ENCODE measurements at regions not wholly inside any gene's neighbourhood (a gene's known extent, or its start where the extent isn't known, plus 50 kb on each side); places are given as distances from the start of the nearest gene placed in this dataset.

DNA sequence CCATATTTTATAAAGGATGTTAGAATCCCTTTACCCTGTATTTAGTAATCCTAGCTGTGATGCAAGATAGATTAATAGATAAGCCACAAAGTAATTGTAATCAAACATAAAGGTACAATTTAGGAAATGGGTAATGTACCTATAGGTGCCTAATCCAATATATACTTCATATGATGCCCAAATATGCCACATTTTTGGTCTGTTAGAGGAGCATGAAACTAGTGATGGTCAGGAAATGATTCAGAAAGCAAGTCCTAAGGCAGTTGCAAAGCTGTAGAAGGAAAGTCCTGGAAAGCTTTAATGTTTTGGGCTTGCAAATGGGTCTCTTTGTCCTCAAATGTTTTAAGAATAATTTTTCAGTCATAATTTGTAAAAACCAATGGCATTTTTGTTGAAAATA, 76.6 kb upstream of the PTPRK start:
- no peaks in the 10 kb centered on the region for H3K27me3 ChIP-seq (replicated peaks; ENCODE audit: insufficient read depth, low read depth, low read length, poor library complexity)
- no peak overlapping the region for H3K27ac ChIP-seq (ENCODE audit: low read depth, low read length, poor library complexity, severe bottlenecking)
- CTCF ChIA-PET = interaction anchor here (0.6 kb wide), 1 partner anchor 209 kb away, joined by 3 read pairs; no protein-coding TSS in a partner anchor
- no peaks in the 10 kb centered on the region for H3K9me3 ChIP-seq (ENCODE audit: low read depth, low read length, poor library complexity, severe bottlenecking)
- DNase-seq (ENCODE audit: low spot score) = no peak
- H3K4me1 ChIP-seq (ENCODE audit: insufficient read depth, low read length, poor library complexity, severe bottlenecking) = peaks cover 50% of the 10 kb centered on the region
- intact Hi-C loops (cut with micrococcal nuclease; ENCODE audit: unreplicated experiment) = no loop called here
- no TSS peak for BruUV-seq (replicated peaks)
- H3K36me3 ChIP-seq (ENCODE audit: insufficient read depth, low read length, poor library complexity, severe bottlenecking) = no peaks in the 10 kb centered on the region
- POLR2A ChIA-PET (ENCODE audit: low non-redundant PET) = no interaction called here
- no peak overlapping the region for H3K4me3 ChIP-seq (ENCODE audit: low read depth, low read length, poor library complexity, severe bottlenecking)
- TF ChIP-seq CTCF (conservative IDR thresholded peaks at IDR 0.05; ENCODE audit: low read depth, low read length) = no peak
- no peak for TF ChIP-seq EZH2 (IDR thresholded peaks at IDR 0.05; ENCODE audit: borderline replicate concordance, low read depth, low read length, poor library complexity, severe bottlenecking)

- no TSS peak for BruUV-seq (replicated peaks)
- POLR2A ChIA-PET (ENCODE audit: low non-redundant PET) = interaction anchor here (0.6 kb wide), 1 partner anchor 42 kb away, joined by 3 read pairs; no protein-coding TSS in a partner anchor
- intact Hi-C loops (cut with micrococcal nuclease; ENCODE audit: unreplicated experiment) = no loop called here
- Histone ChIP-seq H3K4me1 (ENCODE audit: insufficient read depth, low read length, poor library complexity, severe bottlenecking) (peaks cover 42% of the 10 kb centered on the region), H3K4me3 (ENCODE audit: low read depth, low read length, poor library complexity, severe bottlenecking) (no peak overlapping the region), H3K9me3 (ENCODE audit: low read depth, low read length, poor library complexity, severe bottlenecking) (no peaks in the 10 kb centered on the region), H3K27me3 (replicated peaks; ENCODE audit: insufficient read depth, low read depth, low read length, poor library complexity) (no peaks in the 10 kb centered on the region), H3K36me3 (ENCODE audit: insufficient read depth, low read length, poor library complexity, severe bottlenecking) (no peaks in the 10 kb centered on the region), H3K27ac (ENCODE audit: low read depth, low read length, poor library complexity, severe bottlenecking) (no peak overlapping the region)
- no peak for DNase-seq (ENCODE audit: low spot score)
- CTCF ChIA-PET = no interaction called here
- TF ChIP-seq EZH2 (IDR thresholded peaks at IDR 0.05; ENCODE audit: borderline replicate concordance, low read depth, low read length, poor library complexity, severe bottlenecking) (no peak), CTCF (conservative IDR thresholded peaks at IDR 0.05; ENCODE audit: low read depth, low read length) (no peak)
These were observed 75.1 kb upstream of the PTPRK start for GRCh38 chr6:128595544-128595943.

- POLR2A ChIA-PET (ENCODE audit: low non-redundant PET) = no interaction called here
- Histone ChIP-seq H3K27me3 (replicated peaks; ENCODE audit: insufficient read depth, low read depth, low read length, poor library complexity) (no peaks in the 10 kb centered on the region), H3K4me1 (ENCODE audit: insufficient read depth, low read length, poor library complexity, severe bottlenecking) (no peaks in the 10 kb centered on the region), H3K27ac (ENCODE audit: low read depth, low read length, poor library complexity, severe bottlenecking) (no peak overlapping the region), H3K4me3 (ENCODE audit: low read depth, low read length, poor library complexity, severe bottlenecking) (no peak overlapping the region), H3K9me3 (ENCODE audit: low read depth, low read length, poor library complexity, severe bottlenecking) (no peaks in the 10 kb centered on the region), H3K36me3 (ENCODE audit: insufficient read depth, low read length, poor library complexity, severe bottlenecking) (no peaks in the 10 kb centered on the region)
- intact Hi-C loops (cut with micrococcal nuclease; ENCODE audit: unreplicated experiment) = no loop called here
- no TSS peak for BruUV-seq (replicated peaks)
- no peak for DNase-seq (ENCODE audit: low spot score)
- TF ChIP-seq CTCF (conservative IDR thresholded peaks at IDR 0.05; ENCODE audit: low read depth, low read length) = no peak
- no peak for TF ChIP-seq EZH2 (IDR thresholded peaks at IDR 0.05; ENCODE audit: borderline replicate concordance, low read depth, low read length, poor library complexity, severe bottlenecking)
- CTCF ChIA-PET = no interaction called here
These were observed 65.7 kb upstream of the PTPRK start for GRCh38 chr6:128586095-128586494.

Measured in A673 (cell line).